NOMO-1 treated with dmso at 0.1 percent for 144 hours (cell line): ENCODE measurements at regions not wholly inside any gene's neighbourhood (a gene's known extent, or its start where the extent isn't known, plus 50 kb on each side); places are given as distances from the start of the nearest gene placed in this dataset.

Source experiments
- DNase-seq: peaks from one replicate; lab custom pipeline; 2025; ENCODE audit not compliant: unreplicated experiment; lab: John Stamatoyannopoulos, UW

DNA sequence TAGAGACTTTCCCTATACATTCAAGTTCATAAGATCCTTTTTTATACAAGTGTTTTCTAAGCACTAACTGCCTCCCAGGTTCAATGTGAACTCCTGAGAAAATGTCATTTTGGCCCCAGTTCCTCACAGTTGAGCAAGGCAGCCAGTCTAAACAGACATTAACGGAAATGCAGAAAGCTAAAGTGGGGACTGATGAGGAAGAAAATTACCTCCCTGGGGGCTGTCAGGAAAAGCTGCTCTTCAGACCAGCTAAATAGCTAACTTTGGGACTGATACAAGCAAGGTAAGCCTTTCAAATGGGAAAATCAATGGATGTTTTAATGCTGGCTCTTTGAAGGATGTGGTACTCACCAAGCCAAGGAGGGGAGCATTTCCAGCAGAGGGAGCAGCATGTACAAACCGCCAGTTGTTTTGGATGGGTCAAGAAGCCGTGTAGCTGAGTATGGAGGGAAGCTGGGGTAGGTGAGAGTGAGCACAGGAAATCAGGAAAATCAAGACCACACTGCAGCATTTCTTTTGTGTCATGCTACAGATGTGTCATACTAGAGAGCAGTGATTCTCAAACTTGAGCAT lies 180.8 kb upstream of the CHD6 start:
- no peak for DNase-seq

DNA sequence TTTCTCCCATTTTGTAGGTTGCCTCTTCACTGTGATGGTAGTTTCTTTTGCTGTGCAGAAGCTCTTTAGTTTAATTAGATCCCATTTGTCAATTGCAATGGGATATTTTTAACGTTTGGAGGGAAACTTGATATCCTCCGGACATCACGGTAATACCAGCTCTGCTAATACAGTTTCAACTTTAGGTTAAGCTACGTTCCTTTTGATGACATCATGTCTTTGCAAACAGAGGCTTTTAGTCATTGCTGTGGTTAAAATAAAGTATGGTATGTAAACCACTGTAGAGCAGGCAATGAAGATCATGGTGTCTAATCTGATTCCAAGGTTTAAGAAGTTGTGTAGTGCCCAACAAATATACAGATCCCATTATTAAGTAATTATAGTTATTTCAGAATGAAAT lies 168.0 kb upstream of the CHD6 start:
- DNase-seq = no peak

DNA sequence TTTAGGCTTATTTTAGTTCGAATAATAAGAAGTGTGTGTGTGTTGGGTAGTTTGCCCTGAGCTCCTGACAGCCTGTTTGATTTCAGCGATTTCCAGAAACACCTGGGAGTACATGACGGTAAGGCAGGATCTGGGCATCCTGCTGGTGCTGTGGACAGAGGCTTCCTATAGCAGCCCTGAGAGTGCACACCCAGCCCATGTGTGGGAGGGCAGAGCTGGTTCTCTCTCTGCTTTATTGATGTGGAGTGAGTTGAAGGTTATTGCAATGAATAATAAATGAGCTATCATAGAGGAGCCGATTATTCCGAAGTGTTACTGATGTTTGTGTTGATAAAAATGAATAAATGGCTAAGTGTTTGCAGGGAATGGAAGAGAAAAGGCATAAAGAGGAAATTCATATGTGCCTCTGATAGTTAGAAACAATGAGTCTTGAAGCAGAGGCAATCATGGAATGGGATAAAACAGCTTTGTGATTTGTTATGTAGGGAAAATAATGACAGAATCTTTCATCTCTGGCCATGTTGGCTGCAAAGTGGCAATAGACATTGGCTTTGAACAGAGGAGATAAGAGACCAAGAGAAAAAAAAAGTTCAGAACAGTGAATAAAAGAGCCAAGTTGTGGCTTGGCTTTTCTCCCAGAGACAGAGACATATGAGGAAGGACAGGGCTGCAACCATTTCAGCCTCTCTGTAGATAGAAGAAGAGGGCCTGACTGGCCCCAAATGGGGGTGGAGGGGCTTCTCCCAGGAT lies 166.2 kb upstream of the CHD6 start:
- DNase-seq = no peak

DNA sequence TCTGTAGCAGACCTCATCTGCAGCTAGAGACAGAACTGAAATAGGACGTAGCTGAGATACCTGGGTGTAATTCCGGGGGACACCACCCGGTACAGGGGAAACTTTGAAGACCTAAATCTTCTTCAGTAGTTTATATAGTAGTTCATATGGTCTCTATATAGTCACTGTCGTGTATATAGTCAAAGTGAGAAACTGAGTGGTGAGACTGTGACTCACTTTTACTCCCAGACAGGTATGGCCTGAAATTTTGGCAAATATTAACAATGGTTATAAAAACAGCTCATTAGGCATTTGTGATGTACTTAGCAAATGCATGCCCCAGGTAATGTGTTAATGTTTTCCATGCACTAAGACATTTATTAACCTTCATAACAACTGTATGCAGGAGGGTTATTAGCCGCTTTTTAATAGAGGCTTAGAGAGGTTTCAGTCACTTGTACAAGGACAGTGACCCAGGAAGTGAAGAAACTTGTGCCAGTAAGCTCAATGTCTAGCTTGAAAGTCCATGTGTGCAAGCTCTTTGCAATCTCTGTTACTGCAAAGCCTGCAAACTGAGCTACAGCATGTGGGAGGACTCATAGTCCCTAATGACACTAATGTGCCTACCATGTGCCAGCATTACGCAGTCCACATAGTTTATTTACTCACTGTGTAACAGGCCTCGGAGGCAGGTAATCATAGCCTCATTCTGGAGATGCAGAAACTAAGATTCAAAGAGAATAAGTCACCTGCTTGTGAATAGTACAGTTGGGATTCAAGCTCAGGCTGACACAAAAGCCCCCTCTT lies 165.4 kb upstream of the CHD6 start:
- no peak for DNase-seq

DNA sequence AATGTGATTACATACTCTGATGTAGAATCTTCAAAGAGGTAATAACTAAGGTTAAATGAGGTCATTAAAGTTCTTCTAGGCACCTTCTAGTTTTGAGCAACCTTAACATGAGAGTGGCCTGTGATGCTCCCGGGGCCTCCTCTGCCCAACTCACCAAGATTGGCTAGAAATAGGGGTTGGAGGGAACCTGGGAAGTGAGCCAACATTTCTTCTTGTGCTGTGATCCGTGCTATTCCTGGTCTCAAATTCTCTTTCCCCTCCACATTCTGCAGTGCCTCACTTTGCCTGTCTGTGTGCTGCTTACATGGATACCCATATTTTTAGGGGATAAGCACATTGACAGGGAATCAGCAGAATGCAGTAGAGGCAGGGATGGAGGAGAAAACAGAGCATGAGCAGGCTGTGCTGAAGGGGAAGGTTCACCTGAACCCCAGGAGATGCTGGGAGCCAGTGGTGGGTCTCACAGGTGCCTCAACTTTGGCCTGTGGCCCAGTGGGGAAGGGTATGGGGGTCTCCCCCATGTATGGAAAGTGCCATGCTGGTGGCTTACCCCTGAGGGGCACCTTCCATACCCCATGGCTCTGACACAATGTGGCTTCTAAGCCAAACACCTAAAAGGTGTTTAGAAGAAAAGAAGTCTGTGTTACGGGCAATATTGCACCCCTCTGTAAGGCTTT lies 164.7 kb upstream of the CHD6 start:
- DNase-seq = no peak

DNA sequence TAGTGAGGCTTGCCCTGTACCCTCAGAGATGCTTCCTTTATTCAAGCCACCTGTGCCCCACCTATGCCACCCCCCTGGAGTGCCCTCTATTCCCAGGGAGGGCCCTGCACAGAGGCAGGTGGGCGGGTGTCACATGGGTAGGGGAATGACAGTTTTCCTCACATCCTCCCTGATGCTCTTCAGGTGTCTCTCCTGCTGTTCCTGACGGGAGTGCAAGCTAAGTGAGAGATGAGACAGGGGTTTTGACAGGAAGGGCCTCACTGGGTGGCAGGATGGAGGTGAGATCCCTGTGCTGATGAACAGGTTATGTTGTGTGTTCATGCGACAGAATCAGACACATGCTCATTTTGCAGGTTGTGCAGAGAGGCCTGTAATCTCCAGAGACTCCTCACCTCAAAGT lies 164.1 kb upstream of the CHD6 start:
- no peak for DNase-seq

DNA sequence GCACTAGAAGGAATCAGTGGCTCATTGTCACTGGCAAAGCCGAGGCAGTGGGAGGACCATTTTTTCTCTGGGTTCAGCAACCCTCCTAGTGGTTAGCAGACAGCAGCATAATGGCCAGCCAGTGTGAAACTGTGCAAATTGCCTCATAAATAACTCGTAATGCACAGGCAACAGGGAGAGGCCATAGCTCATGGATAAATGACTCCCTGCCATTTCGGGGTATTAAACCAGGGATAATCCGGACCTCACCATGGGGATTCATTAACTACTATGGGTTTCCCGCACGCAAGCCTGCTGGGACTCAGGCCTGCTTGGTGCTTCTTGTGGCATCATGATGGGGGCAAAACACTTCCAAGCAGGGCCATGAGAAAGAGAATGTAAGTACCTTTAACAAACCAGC lies 158.2 kb upstream of the CHD6 start:
- no peak for DNase-seq

DNA sequence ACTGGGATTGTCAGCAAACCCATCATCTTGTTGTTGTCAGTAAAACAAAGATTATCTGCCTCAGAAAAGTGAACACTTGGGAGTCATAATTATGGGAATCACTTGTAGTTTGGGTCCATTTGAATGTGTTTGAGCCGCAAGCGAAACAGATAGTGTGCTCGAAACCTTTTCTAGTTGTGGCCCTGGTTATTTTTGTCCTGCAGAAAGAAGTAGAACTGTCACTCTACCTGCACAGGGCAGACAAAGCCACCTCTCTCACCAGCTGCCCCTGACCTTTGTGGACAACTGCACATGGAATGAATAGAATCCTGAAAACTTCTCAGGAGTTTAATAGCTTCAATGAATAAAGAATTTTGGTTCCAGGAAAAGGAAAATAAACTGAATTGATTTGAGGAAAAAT lies 156.1 kb upstream of the CHD6 start:
- no peak for DNase-seq

DNA sequence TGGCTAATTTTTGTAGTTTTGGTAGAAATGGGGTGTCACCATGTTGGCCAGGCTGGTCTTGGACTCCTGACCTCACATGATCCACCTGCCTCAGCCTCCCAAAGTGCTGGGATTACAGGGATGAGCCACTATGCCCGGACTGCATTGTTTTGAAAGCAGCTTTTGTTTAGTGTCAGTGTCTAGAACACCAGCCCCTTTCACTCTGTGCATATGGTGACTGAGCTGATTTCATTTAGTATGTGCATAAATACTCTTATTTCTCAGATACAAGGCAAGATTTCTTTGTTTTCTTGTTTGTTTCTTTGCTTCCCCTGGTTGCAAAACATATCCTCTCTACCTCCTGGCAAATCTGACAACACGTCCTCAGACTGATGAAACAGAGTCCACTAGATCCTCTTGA lies 152.8 kb upstream of the CHD6 start:
- no peak for DNase-seq

DNA sequence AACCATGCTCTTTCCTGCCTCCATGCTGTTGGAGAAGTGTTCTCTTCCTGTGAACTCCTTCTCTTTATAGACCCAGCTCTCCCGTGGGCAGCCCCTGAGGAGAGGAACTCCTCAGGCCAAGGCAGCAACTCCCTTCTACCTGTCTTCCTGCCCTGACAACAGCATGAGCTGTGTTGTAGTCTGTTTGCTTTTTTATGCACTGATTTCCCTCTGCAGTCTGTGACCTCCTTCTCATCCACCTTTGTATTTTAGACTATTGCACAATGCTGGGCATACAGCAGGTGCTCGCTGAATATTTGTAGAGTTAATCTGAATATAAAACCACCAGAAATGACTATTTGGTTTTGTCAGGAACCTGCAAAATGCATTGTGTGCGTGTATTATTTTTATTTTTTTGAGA lies 152.2 kb upstream of the CHD6 start:
- no peak for DNase-seq

DNA sequence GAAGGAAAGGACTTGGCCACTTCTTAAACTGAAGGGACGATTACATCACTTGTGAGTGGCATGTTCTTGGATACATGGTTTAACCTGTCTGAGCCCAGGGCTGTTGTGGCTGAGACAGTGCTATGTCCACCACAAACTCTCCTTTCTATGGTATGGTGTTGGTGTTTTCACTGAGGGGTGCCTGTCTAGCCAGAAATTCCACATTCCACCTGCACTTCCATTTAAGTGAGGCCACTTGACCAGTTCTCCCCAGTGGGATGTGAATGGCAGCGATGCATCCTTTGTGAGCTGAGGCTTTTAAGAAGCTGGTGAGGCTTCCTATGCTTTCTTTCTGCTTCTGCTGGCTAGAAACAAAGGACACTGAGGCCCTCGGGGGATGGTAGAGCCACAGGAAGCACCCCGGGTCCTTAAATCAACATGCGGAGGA lies 151.4 kb upstream of the CHD6 start:
- no peak for DNase-seq

DNA sequence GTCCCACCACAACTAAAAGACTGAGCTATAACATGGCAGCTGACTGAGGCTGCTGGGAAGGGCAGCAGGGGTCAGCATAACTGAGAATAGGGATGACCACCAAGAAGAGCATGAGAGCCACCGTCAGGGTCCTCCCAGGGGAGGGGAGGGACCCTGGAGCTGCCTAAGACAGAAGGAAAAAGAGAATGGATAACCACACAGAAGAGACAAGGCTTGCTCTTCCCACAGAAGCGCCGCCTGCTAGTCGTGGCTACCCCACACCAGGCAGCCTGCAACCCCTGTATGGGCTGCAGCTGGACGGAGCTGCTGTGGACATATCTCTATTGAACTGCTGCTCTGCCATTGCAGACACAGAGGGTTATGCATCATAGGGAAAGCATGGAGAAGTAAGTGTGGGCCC lies 132.0 kb upstream of the CHD6 start:
- no peak for DNase-seq

DNA sequence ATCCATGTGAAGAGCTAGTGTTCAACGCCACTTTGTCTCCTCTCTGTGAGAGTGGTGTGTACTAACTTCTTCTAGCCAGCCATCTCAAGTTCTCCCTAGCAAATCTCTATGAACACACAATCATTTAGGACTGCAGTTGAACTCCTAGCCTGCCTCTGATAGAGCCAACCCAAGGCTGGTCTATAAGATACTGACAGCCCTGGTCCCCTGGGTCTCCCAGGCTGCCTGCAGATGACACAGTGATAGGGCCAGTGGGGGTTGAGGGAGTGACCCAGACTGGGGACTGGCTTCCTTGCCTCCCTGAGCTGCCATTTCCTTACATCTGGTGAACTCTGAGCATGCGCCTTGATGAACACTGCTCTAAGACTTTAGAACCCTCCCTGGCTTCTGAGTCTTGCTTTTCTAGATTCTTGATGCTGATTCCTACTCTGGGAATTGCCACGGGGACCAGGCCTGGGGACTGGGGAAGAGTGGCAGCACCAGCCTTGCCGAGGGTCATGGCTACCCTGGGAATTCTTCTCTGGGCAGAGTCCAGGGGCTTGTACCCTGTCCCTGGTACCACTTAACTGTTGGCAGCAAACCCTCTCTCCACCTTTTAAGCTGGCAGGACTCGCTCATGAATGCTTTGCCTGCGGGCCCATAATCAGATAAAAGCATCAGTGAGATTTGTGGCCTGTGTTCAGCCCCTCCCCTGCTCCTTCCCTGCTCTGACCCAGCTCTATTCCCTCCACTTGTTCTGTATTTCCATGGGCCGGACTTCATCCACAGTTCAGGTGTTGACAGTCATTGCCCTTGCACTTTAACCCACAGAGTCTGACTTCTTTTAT lies 130.8 kb upstream of the CHD6 start:
- no peak for DNase-seq

DNA sequence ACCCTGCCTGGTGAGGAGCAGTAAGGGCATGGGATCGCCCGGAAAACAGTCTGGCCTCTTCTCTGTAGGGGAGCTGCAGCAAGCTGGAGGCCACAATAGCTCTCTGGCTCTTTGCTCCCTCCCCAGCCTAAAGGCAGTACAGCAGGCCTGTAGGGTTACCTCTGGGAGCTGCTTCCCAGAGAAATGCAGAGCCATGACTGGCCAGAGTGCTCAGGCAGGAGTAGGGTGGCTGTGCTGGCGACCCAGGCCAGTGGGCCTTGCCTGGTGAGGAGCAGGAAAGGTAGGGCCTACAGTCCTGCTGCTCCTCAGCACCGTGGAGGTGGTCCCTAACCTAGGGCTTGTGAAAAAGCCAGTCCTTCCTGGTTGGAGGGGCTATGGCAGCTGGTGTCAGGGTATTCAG lies 129.9 kb upstream of the CHD6 start:
- DNase-seq = no peak

DNA sequence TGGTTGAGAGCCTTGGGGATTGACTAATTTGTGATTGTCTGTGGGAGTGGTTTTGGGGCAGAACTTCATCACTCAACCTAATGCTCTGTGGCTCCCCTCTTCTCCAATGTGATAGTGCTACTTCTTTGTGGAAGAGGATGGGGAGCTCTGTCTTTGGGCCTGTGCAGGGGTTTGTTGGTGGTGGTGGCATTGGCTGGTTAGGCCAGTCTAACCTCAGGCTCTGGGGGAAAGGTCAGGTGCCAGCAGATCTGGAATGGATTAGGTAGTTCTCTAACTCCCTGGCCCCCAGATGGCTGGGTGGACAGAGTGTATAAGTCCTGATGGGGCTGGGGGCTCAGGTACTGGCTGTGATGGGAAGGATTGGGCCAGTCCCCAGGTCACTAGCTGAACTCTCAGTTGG lies 129.0 kb upstream of the CHD6 start:
- no peak for DNase-seq

DNA sequence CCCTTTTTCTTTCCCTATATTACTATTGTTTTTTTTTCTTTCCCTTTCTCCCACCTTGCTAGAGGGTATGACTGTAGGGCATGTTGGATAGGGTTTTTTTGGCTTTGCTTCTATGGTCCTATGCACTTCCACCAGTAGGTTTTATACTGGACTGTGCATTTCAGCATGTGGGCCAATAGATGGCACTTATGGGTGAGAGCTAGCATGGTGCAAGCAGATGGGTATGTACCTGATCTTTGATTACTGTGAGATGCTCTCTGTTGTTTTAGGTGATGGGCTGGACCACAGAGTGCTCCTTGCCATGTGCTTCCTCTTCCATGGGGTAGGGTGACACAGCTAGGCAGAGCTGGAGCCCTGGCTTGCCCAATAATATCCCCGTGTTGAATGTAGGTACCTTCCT lies 128.5 kb upstream of the CHD6 start:
- DNase-seq = no peak

DNA sequence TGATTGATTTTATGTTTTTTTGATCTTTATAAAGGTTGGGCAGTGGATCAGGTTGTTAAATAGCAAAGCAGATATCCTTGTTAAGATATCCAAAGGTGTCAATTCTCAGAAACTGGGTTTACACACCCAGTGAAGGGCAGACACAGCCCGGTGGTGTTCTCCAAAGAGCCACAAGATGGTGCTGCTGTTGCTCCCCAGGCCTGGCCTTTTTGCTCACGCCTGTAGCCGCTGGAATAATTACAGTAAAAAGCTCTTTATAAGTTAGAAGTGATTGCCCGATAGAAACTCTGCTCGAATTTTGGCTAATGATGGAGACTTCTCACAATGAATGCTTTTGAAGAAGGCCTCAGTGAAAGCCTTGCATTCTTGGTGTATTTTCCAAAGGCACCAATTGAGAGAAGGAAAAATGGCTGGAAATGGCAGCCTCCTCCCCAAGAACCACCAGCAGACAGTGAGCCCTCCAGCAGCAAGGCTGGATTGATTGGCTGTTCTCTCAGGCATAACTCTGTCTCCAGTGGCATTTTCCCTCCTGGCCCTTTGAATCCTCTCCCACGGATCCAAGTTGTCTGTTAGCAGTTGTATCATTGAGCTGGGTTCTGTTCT lies 120.5 kb upstream of the CHD6 start:
- DNase-seq = peak; percentile 50

DNA sequence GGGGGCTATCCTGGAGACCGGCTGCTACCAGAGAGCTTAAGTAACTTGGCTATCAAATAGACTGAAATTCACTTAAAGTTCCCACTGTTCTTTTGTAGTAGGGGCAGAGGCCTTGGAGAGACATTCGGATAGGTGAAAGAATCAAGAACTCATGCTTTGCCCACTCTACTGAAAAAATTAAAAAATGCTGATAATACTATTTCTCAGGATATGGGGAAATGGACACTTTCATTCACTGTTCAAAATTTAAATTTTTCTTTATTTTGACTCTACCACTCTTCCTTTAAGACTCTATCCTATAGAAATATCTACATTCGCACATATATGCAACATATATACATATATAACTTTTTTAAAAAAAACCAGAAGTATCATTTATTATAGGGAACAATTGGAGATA lies 117.8 kb upstream of the CHD6 start:
- no peak for DNase-seq

DNA sequence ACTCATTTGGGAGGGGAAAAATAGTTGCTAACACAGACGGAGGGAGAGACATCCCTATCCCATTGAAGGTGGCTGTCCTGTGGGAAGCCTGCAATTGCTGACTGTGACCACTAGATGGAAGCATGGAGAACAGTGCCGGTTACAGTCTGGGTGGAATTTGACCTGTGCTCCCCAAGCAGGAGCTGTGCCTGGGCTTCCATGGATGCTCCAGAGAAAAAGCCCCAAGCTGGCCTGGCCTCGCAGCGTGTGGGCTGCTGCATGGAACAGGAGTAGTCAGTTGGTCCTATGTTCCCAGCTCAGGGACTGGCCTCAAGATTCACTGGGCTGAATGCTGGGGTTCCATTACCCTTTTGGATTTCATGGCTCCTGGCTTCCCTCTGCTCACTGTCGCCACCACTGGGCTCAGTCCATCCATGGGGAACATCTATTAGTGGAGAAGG lies 116.3 kb upstream of the CHD6 start:
- peak; percentile 2 for DNase-seq

DNA sequence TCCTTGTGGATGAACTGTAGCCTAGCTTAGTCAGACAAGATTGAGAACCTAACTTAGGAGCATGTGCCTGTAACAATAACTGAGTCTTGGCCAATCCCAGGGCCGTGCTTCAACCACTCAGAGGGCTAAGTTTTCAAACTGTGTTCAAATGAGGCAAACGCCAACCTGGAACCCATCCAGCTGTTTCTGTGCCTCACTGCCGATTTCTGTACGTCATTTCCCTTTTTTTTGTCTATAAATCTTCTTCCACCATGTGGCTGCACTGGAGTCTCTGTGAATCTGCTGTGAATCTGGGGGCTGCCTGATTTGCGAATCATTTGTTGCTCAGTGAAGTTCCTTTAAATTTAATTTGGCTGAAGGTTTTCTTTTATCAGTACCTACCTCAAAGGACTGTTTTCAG lies 115.0 kb upstream of the CHD6 start:
- DNase-seq = peak; percentile 13
